SK-N-SH (cell line): ENCODE measurements at regions not wholly inside any gene's neighbourhood (a gene's known extent, or its start where the extent isn't known, plus 50 kb on each side); places are given as distances from the start of the nearest gene placed in this dataset.
"Not testable (repeated sequence)": the region's sequence is repeated elsewhere in the genome, so short reads cannot be mapped to it uniquely, and the experiment has no call there.

Source experiments
- CTCF ChIA-PET: fragments of 300-600, 350-600 bp; formaldehyde crosslinking; extraction: SDS; loops from one replicate; lab custom pipeline; 2021; lab: Yijun Ruan, JAX
- POLR2A ChIA-PET: fragments of 350-600 bp; sonication (Branson Sonifier 250); formaldehyde crosslinking; extraction: SDS; loops from one replicate; lab custom pipeline; 2020; ENCODE audit warnings: antibody characterized with exemption, inconsistent platforms; lab: Yijun Ruan, JAX
- DNase-seq: peaks from one replicate; pipeline ENCODE4 v3.0.0; 2012
- H2AFZ ChIP-seq: fragments of 200-600 bp; sonication (generic); 2 replicates; pipeline ENCODE4 v1.8.1; 2016; ENCODE audit warnings: antibody characterized with exemption, mild to moderate bottlenecking, low read depth
- H3F3A ChIP-seq: fragments of 200-600 bp; sonication (generic); replicated peaks from 2 replicates; pipeline ENCODE3; 2016; ENCODE audit warnings: antibody characterized with exemption, mild to moderate bottlenecking; ENCODE audit not compliant: insufficient read depth
- H3K27ac ChIP-seq, 2 experiments: fragments of 200-500 bp in 1 of 2; fragments of 200-600 bp in 1 of 2; sonication (Bioruptor generic) in 1 of 2; sonication (generic), shearing (Covaris generic) in 1 of 2; 2 replicates each; pipeline versions ENCODE4 v1.5.1 to v1.6.1; 2014 to 2016; ENCODE audit warnings: low read depth in 2 of 2, inconsistent platforms in 1 of 2, low read length in 1 of 2, mild to moderate bottlenecking in 1 of 2, mixed read lengths in 1 of 2
- H3K27me3 ChIP-seq: fragments of 200-600 bp; sonication (generic), shearing (Covaris generic); 2 replicates; pipeline ENCODE4 v1.6.1; 2016; ENCODE audit warnings: mixed run types; ENCODE audit not compliant: insufficient read depth
- H3K36me3 ChIP-seq, 2 experiments: fragments of 200-500 bp in 1 of 2; fragments of 200-600 bp in 1 of 2; sonication (Bioruptor generic) in 1 of 2; sonication (generic) in 1 of 2; replicated peaks in 1 of 2; 2 replicates each; pipeline versions ENCODE3 to v1.5.1; 2014 to 2016; ENCODE audit warnings: low read length in 1 of 2, mild to moderate bottlenecking in 1 of 2; ENCODE audit not compliant: insufficient read depth in 2 of 2, control insufficient read depth in 1 of 2
- H3K4me1 ChIP-seq, 2 experiments: fragments of 200-500 bp in 1 of 2; fragments of 200-600 bp in 1 of 2; sonication (Bioruptor generic) in 1 of 2; sonication (generic), shearing (Covaris generic) in 1 of 2; 2 replicates each; pipeline versions ENCODE4 v1.5.1 to v1.6.1; 2014 to 2016; ENCODE audit warnings: low read depth in 1 of 2, low read length in 1 of 2, mixed run types in 1 of 2; ENCODE audit not compliant: insufficient read depth in 2 of 2, control insufficient read depth in 1 of 2
- H3K4me2 ChIP-seq: fragments of 200-600 bp; sonication (generic), shearing (Covaris generic); 2 replicates; pipeline ENCODE4 v1.6.1; 2017; ENCODE audit warnings: mixed run types
- H3K4me3 ChIP-seq, 2 experiments: fragments of 200-500 bp in 1 of 2; fragments of 200-600 bp in 1 of 2; sonication (Bioruptor generic) in 1 of 2; sonication (generic), shearing (Covaris generic) in 1 of 2; 2 replicates each; pipeline versions ENCODE4 v1.5.1 to v1.8.1; 2014 to 2016; ENCODE audit warnings: low read depth in 2 of 2, inconsistent platforms in 1 of 2, low read length in 1 of 2, mild to moderate bottlenecking in 1 of 2, mixed read lengths in 1 of 2, moderate library complexity in 1 of 2
- H3K79me2 ChIP-seq: fragments of 200-600 bp; sonication (generic); 2 replicates; pipeline ENCODE4 v1.8.1; 2017; ENCODE audit warnings: mild to moderate bottlenecking; ENCODE audit not compliant: insufficient read depth
- H3K9ac ChIP-seq: fragments of 200-600 bp; sonication (generic); 2 replicates; pipeline ENCODE4 v1.6.1; 2017; ENCODE audit warnings: mixed run types
- H3K9me2 ChIP-seq: fragments of 200-600 bp; sonication (generic); 2 replicates; pipeline ENCODE4 v1.6.1; 2017; ENCODE audit warnings: mixed run types
- H3K9me3 ChIP-seq: fragments of 200-600 bp; sonication (generic); 2 replicates; pipeline ENCODE4 v1.6.1; 2017; ENCODE audit warnings: mixed run types, mild to moderate bottlenecking, moderate library complexity
- H4K20me1 ChIP-seq: fragments of 200-600 bp; sonication (generic); 2 replicates; pipeline ENCODE4 v1.6.1; 2017; ENCODE audit warnings: mild to moderate bottlenecking, mixed run types; ENCODE audit not compliant: insufficient read depth
- ELF1 ChIP-seq: IDR thresholded peaks from 2 replicates; pipeline ENCODE4 v1.4.0; 2012
- FOSL2 ChIP-seq: IDR thresholded peaks from 2 replicates; pipeline ENCODE4 v1.4.0; 2012; ENCODE audit warnings: low read depth, mild to moderate bottlenecking, moderate library complexity, borderline replicate concordance
- GATA2 ChIP-seq: sonication (generic); formaldehyde crosslinking; IDR thresholded peaks from 2 replicates; pipeline ENCODE4 v1.5.0; 2020; ENCODE audit warnings: mild to moderate bottlenecking, missing genetic modification reagents
- MEF2A ChIP-seq: IDR thresholded peaks from 2 replicates; pipeline ENCODE4 v1.4.0; 2012; ENCODE audit warnings: low read depth, borderline replicate concordance
- NFIC ChIP-seq: IDR thresholded peaks from 2 replicates; pipeline ENCODE4 v1.4.0; 2012; ENCODE audit warnings: borderline replicate concordance
- NRF1 ChIP-seq: IDR thresholded peaks from 2 replicates; pipeline ENCODE4 v1.6.1; 2012; ENCODE audit warnings: low read depth, mild to moderate bottlenecking, low read length
- POLR2AphosphoS5 ChIP-seq: IDR thresholded peaks from 2 replicates; pipeline ENCODE4 v1.6.1; 2012; ENCODE audit warnings: low read depth, low read length
- RCOR1 ChIP-seq: fragments of 150-350 bp; IDR thresholded peaks from 2 replicates; pipeline ENCODE4 v1.6.1; 2017; ENCODE audit warnings: antibody characterized with exemption, low read length
- RFX5 ChIP-seq: IDR thresholded peaks from 2 replicates; pipeline ENCODE4 v1.6.1; 2012; ENCODE audit warnings: mild to moderate bottlenecking, improper control_type of control experiment, low read length
- RXRA ChIP-seq: IDR thresholded peaks from 2 replicates; pipeline ENCODE4 v1.4.0; 2012; ENCODE audit warnings: low read depth, mild to moderate bottlenecking, borderline replicate concordance
- TAF1 ChIP-seq: IDR thresholded peaks from 2 replicates; pipeline ENCODE4 v1.6.1; 2012; ENCODE audit warnings: low read depth, mild to moderate bottlenecking, low read length, moderate library complexity, borderline replicate concordance
- USF2 ChIP-seq: fragments of 150-350 bp; IDR thresholded peaks from 2 replicates; pipeline ENCODE4 v1.6.1; 2017; ENCODE audit warnings: antibody characterized with exemption, low read length, low read depth, borderline replicate concordance
- WGBS: methylation state at CpG from one replicate; pipeline ENCODE4 v1.1.6; 2017; ENCODE audit warnings: low lambda C conversion rate; 5-methylcytosine and 5-hydroxymethylcytosine counted together
- TF ChIP-seq, protein P1 (sequence below): fragments of 150-350 bp; IDR thresholded peaks from 2 replicates; pipeline ENCODE4 v1.6.1; 2016; ENCODE audit warnings: mild to moderate bottlenecking, low read depth, low read length
- TF ChIP-seq, protein P2 (sequence below): IDR thresholded peaks from 2 replicates; pipeline ENCODE4 v1.4.0; 2012; ENCODE audit warnings: low read depth, borderline replicate concordance

- H3K27ac ChIP-seq: no peak overlapping the region
- H3K9ac ChIP-seq: no peak overlapping the region
- POLR2A ChIA-PET: no interaction called here
- no peak overlapping the region for H3K4me2 ChIP-seq
- TF ChIP-seq POLR2AphosphoS5: no peak
- TF ChIP-seq NFIC: 0 out of 2 replicates have a peak, but pooled peaks have one; percentile 19
- H3K9me2 ChIP-seq: no peaks in the 10 kb centered on the region
- peaks cover 0 to 12% of the 10 kb centered on the region in 2 experiments; a peak in 1 of 4 replicates for H3K4me1 ChIP-seq
- no peaks in the 10 kb centered on the region for H3F3A ChIP-seq
- H3K27me3 ChIP-seq: no peaks in the 10 kb centered on the region
- H3K79me2 ChIP-seq: no peaks in the 10 kb centered on the region
- H3K4me3 ChIP-seq: no peak overlapping the region
- no peaks in the 10 kb centered on the region for H3K36me3 ChIP-seq
- no peak for DNase-seq
- H4K20me1 ChIP-seq: no peaks in the 10 kb centered on the region
- no peaks in the 10 kb centered on the region for H3K9me3 ChIP-seq
- CTCF ChIA-PET: interaction anchor here (1.0 to 1.6 kb wide), 6 partner anchors 13 to 205 kb away, joined by 3 to 6 read pairs (median 4); no protein-coding TSS in a partner anchor
- H2AFZ ChIP-seq: no peak overlapping the region
- WGBS: 74% methylated on average over 5 of the region's 5 CpGs
Measured at GRCh38 chr5:154652746-154653417, 102.3 kb upstream of the LARP1 start.

- H3K27me3 ChIP-seq, H4K20me1 ChIP-seq, POLR2A ChIA-PET, H3F3A ChIP-seq, DNase-seq, H3K9me3 ChIP-seq, H3K4me3 ChIP-seq, H3K36me3 ChIP-seq, H3K9me2 ChIP-seq, H2AFZ ChIP-seq, H3K4me2 ChIP-seq, H3K79me2 ChIP-seq, H3K9ac ChIP-seq, H3K27ac ChIP-seq: not testable (repeated sequence)
- CTCF ChIA-PET: interaction anchor here (1.4 to 3.2 kb wide), 5 partner anchors 9 to 251 kb away, joined by 3 to 33 read pairs (median 14); no protein-coding TSS in a partner anchor
- peaks cover 0 to 12% of the 10 kb centered on the region in 2 experiments; a peak in 1 of 4 replicates for H3K4me1 ChIP-seq
- 89% methylated on average over 5 of the region's 5 CpGs for WGBS
Measured at GRCh38 chr5:154651795-154652194, 103.4 kb upstream of the LARP1 start.

DNA sequence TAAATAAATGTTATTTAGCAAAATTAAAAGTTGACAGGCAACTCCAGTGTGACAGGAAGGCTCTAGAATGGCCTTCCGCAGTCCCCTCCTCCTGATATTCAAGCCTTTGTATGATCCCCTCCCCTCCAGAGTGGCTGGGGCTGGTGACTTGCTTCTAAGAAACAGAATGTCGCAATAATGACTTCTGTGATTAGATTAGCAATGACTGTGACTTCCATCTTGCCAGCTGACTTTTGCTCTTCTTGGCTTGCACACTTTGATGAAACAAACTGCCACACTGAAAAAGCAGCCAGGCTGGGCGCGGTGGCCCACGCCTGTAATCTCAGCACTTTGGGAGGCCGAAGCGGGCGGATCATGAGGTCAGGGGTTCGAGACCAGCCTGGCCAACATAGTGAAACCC, 106.5 kb upstream of the LARP1 start:
- H4K20me1 ChIP-seq: no peaks in the 10 kb centered on the region
- WGBS: 95% methylated on average over 9 of the region's 9 CpGs
- H3K9me3 ChIP-seq: no peaks in the 10 kb centered on the region
- no peak overlapping the region for H3K9ac ChIP-seq
- H3K27ac ChIP-seq: no peak overlapping the region
- no peak for DNase-seq
- H3K4me2 ChIP-seq: no peak overlapping the region
- POLR2A ChIA-PET: no interaction called here
- TF ChIP-seq USF2 (no peak), FOSL2 (no peak), TAF1 (no peak), RXRA (no peak), RFX5 (no peak), NRF1 (no peak), GATA2 (CRISPR knock-in tag) (no peak), MEF2A (no peak), RCOR1 (no peak), NFIC (no peak), POLR2AphosphoS5 (no peak), ELF1 (no peak)
- TF ChIP-seq, protein P1, sequence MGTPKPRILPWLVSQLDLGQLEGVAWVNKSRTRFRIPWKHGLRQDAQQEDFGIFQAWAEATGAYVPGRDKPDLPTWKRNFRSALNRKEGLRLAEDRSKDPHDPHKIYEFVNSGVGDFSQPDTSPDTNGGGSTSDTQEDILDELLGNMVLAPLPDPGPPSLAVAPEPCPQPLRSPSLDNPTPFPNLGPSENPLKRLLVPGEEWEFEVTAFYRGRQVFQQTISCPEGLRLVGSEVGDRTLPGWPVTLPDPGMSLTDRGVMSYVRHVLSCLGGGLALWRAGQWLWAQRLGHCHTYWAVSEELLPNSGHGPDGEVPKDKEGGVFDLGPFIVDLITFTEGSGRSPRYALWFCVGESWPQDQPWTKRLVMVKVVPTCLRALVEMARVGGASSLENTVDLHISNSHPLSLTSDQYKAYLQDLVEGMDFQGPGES: no peak
- TF ChIP-seq, protein P2, sequence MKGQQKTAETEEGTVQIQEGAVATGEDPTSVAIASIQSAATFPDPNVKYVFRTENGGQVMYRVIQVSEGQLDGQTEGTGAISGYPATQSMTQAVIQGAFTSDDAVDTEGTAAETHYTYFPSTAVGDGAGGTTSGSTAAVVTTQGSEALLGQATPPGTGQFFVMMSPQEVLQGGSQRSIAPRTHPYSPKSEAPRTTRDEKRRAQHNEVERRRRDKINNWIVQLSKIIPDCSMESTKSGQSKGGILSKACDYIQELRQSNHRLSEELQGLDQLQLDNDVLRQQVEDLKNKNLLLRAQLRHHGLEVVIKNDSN: no peak
- no peak overlapping the region for H3K4me3 ChIP-seq
- no peaks in the 10 kb centered on the region for H3K36me3 ChIP-seq
- peaks cover 0 to 5% of the 10 kb centered on the region in 2 experiments; a peak in 1 of 4 replicates for H3K4me1 ChIP-seq
- H3K9me2 ChIP-seq: no peaks in the 10 kb centered on the region
- CTCF ChIA-PET: interaction anchor here (1.7 to 3.0 kb wide), 4 partner anchors 18 to 209 kb away, joined by 5 to 33 read pairs (median 8); no protein-coding TSS in a partner anchor
- no peak overlapping the region for H2AFZ ChIP-seq
- H3K27me3 ChIP-seq: no peaks in the 10 kb centered on the region
- no peaks in the 10 kb centered on the region for H3F3A ChIP-seq
- H3K79me2 ChIP-seq: no peaks in the 10 kb centered on the region
